Right lung (tissue), 2 donors: ENCODE measurements at regions not wholly inside any gene's neighbourhood (a gene's known extent, or its start where the extent isn't known, plus 50 kb on each side); places are given as distances from the start of the nearest gene placed in this dataset.

ENCODE experiments used
- DNase-seq, 2 donors: peaks; one replicate each; pipeline ENCODE4 v3.0.0-alpha.2; 2013

GRCh38 chr1:71267220-71267619, 186.4 kb upstream of the ZRANB2 start:
- no peak for DNase-seq

DNA sequence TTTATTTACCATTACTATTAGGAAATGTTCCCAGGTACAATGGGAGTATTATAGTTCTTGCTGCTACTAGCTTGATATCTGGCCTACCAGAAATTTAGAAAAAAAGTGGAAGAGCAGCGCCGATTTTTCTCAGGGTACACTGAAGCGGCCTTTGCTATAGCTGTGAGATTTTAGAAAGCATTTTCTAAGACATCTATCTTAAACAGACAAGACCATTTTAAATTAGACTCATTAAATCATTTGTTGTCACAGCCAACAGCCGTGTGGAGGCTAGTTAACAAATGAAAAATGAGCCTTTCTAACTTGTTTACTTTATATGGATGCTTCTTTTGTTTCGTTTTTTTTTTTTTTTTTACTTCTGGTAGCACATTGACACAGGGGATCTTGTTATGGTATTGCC, 183.2 kb upstream of the ZRANB2 start:
- DNase-seq = no peak

DNA sequence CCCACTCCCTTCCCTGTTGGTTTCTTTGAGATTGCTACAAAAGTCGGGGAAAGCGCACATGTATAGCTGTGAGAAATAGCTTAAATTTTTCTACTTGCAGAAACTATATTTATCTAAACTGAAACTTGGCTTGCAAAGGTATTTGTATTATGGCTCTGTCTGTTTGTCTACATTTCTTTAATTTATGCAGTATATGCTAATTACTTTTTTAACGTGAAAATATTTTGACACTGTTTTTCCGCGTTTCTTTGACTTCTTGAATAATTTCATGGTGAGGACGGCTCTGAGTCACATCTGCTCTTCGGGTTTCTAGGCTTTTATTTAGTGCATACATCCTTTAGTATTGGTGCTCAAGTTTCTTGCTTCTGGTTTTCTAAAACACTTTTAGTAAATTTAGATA, 182.1 kb upstream of the ZRANB2 start:
- no peak for DNase-seq

GRCh38 chr1:71252900-71253299, 172.1 kb upstream of the ZRANB2 start:
- no peak for DNase-seq

- no peak for DNase-seq
Observed at GRCh38 chr1:71245246-71245645, 164.4 kb upstream of the ZRANB2 start.

DNA sequence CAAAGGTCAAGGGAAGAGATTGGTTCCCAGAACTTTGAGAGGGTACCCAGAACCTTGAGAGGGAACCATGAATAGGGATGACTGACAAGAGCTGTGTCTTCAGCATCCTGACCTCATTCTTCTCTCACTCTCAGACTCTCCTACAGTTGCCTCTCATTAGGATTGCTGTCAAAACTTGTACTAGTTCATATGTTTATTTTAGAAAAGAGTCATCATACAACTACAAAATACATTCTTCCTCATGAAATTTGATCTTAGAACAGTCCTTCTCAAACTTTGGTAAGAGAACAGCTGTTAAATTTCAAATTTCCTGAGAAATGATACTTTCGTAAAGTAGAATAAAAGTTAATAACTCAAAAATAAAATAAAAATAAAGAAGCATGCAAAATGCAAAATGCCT, 161.4 kb upstream of the ZRANB2 start:
- DNase-seq = no peak

GRCh38 chr1:71240656-71241055, 159.8 kb upstream of the ZRANB2 start:
- DNase-seq = no peak

- DNase-seq = no peak
Observed at GRCh38 chr1:71236503-71236902, 155.7 kb upstream of the ZRANB2 start.

DNA sequence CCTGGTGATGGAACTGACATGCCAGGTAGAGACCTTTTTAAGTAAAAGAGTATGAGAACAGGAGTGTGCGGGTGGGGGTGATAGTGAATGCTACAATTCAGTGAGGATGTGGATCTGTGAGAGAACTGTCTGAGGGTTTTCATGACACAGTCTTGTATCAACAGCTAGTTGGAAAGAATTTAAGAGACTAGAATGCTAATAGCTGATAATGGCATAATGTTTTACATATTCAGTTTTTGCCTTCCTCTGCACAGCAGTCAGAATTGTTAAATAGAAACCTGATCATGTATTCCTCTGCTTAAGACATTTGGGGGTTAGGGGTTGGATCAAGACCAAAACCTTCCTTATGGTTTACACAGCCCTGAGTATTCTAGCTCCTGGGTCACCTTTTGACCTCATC, 152.8 kb upstream of the ZRANB2 start:
- no peak for DNase-seq

- no peak for DNase-seq
Observed at GRCh38 chr1:71232786-71233185, 152.0 kb upstream of the ZRANB2 start.

DNA sequence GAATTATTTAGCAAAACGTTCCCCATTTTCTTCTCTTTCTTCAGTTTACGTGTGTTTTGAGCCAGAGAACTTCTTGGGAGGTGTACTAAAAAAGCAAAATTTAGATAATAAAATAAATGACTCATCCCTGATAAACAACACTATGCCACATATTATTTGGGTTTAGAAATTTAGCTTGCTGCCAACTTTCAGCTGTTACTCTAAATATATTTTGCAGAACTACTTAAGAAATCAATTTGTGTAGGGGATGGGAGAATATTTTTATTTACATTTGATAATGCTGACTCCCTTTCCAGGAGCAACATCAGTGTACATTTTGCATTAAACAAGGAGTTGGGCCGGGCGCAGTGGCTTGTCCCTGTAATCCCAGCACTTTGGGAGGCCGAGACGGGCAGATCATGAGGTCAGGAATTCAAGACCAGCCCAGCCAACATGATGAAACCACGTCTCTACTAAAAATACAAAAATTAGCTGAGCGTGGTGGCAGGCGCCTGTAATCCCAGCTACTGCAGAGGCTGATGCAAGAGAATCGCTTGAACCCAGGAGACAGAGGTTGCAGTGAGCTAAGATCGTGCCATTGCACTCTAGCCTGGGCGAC, 151.4 kb upstream of the ZRANB2 start:
- DNase-seq = no peak

DNA sequence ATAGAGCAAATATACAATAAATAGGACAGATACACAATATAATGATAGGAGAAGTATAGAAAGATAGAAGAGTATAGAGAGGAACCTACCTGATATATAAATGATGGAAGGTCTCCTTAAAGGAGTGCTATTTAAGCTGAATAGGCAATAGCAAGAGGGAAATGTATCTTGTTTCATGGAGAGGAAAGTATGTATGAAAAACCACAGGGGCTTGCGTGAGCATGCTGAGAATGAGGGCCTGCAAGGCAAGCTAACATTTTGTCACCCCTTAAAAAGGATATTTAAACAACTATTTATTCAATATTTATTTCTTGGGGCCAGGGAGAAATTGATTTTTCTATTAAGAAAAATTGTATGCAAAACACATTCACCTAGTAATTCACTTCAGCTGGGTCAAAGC, 150.9 kb upstream of the ZRANB2 start:
- no peak for DNase-seq

GRCh38 chr1:71228742-71229365, 148.0 kb upstream of the ZRANB2 start:
- no peak for DNase-seq

DNA sequence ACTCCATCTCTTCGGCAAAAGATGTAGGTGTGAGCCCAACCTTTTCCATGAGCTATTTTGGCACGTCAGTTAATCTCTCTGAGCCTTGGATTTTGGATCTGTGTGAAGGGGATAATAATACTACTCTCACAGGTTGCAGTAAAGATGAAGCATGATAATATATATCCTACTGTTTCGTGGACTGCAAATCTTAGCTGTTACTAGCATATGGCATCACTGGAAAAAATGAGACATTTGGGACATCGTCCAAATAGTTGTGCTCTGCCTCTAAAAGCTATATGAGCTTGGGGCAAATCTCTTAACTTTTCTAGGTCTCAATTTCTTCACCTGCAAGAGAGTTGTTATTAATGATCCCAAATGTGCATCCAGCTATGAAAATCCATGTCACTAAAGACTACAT, 147.4 kb upstream of the ZRANB2 start:
- DNase-seq = no peak

DNA sequence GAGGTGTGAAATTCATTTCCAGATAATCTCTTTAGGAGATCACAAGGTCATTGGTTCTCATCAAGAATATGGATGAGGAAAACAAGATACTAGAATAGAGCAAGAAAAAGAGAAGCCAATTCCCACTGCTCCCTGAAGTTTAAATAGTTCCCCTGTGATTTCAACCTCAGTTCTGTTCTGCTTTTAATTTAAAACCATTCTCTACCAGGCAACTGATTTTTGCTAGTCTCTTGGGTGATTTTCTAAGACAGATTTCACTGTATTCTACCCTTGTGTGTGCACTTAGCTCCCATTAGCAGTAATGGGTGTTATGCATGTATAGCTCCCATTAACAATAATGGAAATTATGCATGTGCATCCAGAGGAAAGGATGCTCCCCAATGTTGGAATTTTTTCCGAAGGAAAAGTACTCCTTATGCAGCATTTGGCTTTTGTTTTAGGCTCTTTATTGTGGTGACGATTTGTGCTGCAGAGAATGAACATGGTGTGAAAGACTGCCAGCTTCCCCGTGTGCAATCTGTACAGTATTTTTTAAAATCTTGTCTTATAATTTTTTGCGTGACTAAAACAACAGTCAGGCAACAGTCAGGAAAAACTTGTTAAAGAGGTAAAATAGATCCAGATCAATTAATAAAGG, 144.0 kb upstream of the ZRANB2 start:
- DNase-seq = no peak

DNA sequence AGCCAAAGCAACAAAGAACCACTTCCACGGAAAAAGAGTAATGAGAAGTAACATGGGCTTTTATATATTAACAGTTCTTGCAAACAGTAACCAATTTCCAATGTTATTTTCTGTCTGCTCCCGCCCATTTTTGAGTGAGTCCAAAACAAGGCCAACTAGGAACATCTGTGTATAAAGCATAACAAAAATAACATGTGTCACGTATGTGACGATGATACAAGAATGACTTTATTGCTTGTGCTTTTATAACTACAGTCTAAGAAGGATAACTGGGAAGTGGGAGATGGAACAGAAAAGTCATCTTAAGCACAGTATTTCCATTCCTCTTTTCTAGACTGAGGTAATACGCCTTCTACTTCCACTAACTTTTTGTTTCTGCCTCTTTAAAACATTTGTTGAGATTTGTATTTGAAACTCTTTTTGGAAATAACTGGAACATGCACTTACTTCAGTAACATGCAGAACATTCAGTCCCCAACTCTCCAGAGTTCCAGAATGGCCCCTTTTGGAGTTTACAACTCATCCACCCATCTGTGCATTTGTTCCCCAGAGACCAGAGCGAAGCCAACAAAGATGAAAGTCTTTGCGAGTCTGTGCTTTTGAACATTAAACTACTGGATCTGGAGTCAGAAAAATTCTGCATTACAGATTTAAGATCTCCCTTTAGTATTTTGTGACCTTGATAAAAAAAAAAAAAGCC, 143.0 kb upstream of the ZRANB2 start:
- DNase-seq = no peak

- no peak for DNase-seq
Observed at GRCh38 chr1:71222668-71223067, 141.8 kb upstream of the ZRANB2 start.

- DNase-seq = no peak
Observed at GRCh38 chr1:71210718-71211117, 129.9 kb upstream of the ZRANB2 start.

DNA sequence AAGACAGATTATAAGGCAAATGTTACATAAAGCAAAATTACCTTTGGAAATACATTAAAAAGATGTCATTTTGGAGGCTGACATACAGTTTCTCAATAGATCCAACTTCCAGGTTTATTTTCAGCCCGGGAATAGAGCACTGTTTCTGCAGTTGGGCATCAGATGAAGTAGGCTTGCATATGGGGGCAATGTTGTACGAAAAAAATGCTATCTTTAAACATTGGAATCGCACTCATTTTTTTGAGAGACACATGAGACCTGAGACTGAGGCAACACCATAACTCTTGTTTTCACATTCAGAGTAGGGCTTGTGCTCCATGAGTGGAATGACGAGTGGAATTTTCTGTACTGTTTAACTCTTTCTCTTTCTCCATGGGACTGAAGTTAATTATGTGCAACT, 122.4 kb upstream of the ZRANB2 start:
- no peak for DNase-seq

GRCh38 chr1:71200503-71200902, 119.7 kb upstream of the ZRANB2 start:
- no peak for DNase-seq

DNA sequence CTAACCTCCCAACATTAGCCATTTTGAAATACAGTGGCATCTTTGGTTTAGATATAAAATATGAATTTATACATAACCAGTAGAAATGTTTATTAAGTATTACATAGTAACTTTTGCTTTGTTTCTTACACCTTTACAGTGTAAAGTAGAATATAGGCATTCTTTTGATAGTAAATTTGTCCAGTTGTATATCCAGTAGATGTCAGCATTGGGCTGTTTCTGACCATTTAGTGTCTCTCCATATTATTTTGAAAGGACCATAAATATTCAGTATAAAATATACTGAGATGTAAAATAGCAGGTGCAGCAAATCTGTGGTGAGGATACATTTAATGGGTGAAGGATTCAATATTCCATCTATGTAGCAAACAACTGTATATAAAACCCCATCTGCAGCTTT, 115.8 kb upstream of the ZRANB2 start:
- DNase-seq = peak in 1 of 2 donors; percentile 31

GRCh38 chr1:71193153-71193552, 112.3 kb upstream of the ZRANB2 start:
- peak in 1 of 2 donors; percentile 5 for DNase-seq

GRCh38 chr1:71191520-71191919, 110.7 kb upstream of the ZRANB2 start:
- no peak for DNase-seq
